Putamen (tissue), 1 donor: ENCODE measurements at regions not wholly inside any gene's neighbourhood (a gene's known extent, or its start where the extent isn't known, plus 50 kb on each side); places are given as distances from the start of the nearest gene placed in this dataset.
"Not testable (repeated sequence)": the region's sequence is repeated elsewhere in the genome, so short reads cannot be mapped to it uniquely, and the experiment has no call there.

Experiments used
- DNase-seq: peaks from one replicate; pipeline ENCODE4 v3.0.0-alpha.2; 2016; ENCODE audit warnings: low spot score

DNA sequence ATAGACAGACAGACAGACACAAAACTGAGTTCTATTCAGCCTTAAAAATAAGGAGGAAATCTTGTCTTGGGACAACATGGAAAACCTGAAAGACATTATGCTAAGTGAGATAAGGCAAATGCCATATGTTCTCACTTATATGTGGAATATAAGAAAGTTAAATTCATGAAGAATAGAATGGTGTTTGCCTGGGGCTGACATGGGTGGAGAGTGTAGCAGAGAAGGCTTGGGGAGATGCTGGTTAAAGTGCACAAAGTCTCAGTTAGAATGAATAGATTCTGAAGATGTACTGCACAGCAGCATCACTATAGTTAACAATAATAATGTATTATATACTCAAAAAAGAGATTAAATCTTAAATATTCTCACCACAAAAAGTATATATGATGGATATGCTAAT is 355.5 kb downstream of the LRRIQ3 start:
- DNase-seq, result no peak

DNA sequence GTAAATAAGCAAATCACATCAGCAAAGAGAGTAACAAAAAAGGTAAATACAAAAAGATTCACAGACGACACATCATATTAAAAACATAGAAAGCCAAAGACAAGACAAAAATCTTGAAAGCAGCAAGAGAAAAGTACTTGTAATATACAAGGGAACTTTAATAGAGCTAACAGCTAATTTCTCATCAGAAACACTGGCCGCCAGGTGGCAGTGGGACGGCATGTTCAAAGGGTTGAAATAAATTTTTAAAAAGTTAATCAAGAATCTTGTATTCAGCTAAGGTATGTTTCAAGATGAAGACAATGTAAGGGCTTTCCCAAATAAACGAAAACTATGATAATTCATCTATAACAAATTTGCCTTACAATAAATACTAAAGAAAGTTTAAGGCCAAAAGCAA is 358.1 kb downstream of the LRRIQ3 start:
- no peak for DNase-seq

DNA sequence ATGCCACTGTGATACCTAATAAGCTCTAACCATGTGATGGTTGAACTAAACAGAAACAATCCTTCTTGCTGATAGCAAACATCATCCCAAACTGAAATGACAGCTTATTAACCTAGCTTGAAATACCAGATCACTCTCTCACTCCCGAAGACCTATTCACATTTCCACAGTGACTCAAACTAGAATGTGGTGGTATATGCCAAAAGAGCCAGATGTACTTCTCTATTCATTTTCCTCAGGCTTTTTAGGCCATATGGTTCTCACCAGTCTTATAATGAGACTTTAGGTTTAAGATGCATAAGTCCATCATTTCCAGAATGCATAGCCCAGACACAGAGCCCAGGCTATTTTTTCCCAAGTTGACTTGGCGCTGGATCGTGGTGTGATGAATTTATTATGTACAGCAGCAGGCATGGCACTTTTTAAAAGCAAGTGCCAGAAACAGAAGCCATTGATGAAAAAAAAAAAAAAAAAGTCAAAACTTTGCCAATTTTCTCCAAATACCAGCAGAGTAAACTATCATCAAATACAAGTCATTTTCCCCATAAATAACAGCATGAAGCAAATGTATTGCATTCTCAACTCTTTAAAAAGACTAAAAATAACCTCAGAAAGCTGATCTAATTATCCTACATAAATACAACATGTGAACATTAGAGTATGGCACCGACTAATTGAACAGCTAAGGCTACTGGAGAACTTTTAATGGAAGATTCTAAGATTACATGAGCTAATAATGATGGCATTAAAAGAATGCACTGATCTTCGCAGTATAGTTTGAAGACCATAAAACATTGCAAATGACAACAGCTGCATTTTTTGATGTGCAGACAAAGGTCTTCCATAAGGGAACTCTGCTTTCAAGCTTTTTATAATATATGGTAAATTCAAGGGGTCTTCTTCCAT is 365.4 kb downstream of the LRRIQ3 start:
- no peak for DNase-seq

DNA sequence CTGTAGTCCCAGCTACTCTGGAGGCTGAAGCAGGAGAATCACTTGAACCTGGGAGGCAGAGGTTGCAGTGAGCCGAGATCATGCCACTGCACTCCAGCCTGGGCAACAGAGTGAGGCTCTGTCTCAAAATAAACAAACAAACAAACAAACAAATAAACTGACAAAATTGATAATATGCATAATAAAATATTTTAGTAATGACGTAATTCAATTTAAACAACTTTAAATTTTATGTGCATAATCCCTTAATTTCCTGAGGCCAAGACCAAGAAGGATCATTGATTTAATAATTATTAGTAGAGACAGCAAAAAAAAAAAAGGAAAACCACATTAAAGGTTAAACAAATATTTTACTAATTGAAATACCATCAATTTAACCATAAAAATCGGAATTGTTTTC is 370.7 kb downstream of the LRRIQ3 start:
- DNase-seq, result not testable (repeated sequence)

DNA sequence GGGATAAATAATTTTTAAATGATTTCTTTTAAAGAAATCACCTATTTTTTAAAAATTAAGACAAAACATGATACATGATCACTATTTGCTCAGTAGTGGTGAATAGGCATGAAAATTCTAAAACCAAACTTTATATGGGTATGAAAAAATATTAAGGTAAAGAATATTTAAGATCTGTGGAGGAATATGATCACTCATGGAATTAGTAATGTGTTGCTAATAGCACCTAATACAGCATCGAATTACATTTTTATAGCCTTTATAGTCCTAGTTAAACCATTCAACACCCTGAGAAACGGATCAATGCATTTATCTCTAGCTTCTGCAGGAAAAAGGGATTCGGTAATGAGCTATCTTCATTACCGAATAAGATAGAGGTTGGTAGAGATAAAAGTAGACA is 373.9 kb downstream of the LRRIQ3 start:
- DNase-seq, result no peak

DNA sequence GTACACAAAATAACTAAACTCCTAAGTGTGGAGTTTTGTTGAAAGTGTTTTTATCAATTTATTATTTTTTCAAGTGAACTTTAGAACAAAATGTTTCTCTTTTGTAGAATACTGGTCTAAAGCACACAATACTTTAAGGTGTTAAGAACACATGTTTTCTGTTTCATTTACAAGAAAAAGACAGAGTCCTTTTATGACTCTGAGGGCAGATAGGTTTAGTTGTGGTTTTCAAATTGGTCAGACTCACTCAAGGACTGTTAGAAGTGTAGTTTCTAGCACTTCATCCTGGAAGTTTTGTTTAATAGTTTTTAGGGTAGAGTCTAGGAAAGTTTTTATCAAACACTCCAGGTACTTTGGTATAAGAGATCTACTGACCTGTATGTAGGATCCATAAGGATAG is 376.5 kb downstream of the LRRIQ3 start:
- no peak for DNase-seq

DNA sequence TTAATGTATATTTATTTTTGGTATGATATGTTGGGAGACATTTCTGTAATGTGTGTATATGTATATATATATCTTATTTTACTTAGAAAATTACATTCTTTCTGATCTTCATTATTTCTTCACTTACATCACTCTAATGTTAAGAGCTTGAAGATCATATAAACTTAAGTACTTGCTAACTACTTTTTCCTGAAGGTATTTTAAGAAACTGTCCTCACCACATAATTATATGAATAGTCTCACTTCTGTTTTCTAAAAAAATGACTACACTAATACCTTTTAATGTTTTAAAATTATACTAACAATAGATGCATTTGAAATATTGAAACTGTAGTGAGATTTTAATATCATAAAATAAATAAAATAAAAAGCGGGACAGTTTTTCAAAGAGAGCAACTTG is 377.1 kb downstream of the LRRIQ3 start:
- DNase-seq, result no peak

DNA sequence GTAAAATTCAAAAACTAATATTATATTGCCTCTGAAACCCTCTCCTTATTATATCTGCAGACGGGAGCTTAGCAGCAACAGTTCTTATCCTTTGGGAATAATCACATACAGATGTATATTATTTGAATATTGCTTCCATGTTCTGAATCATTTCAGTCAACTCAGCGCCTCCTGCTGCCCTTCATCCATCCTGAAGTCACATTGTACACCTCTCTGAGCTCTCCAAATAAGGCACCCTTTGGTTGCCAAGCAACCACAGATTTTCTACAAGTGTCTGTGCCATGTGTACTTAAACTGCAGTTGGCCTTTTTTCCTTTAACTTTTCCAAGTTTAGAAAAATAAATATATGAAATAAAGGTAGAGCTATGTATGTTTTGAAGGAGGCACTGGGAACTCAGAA is 384.3 kb downstream of the LRRIQ3 start:
- no peak for DNase-seq

DNA sequence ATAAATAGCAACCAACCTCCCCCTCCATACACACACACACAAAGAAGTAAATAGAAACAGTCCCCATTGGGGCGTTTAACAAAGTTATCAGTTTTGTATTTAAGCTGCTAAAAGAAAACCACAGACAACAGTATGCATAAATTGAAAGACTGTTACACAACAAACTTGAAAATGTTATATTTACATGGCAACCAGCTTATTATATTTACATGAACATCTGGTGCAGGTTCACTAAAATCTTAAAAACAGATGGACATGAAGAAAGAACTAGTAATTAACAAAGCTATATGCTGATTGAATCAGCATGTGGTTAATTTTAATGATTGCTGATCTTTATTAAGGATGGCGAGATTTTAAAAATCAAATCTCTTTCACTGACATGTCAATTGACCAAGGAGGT is 384.7 kb downstream of the LRRIQ3 start:
- DNase-seq, result no peak

DNA sequence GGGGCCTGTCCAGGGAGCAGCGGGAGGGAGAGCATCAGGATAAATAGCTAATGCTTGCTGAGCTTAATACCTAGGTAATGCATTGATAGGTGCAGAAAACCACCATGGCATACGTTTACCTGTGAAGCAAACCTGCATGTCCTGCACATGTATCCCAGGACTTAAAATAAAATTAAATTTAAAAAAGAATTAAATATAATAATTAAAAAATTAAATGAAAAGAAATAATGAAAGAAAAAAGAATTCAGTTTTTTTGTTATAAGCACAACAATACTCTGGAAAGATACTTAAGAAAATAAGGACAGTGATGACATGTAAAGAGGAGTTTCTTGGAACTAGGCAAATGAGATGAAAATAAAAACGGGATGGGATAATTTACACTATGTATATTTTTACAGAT is 386.2 kb downstream of the LRRIQ3 start:
- no peak for DNase-seq

DNA sequence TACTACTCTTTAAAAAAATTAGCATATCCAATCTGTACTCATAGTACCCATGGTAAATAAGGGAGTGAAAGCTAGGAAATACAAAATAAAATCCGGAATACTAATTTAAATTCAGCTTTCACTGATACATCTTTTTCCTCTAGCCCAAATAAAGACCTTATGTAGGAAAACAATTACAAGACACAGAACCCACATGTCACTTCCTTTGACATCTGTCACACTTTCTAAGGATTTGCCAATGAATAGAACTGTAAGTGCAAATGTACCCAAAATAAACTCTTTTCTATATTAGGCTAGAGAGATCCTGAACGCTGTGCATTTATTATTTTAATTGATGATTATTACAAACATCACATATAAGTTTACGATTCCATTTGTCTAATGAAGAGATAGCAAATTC is 393.0 kb downstream of the LRRIQ3 start:
- no peak for DNase-seq

DNA sequence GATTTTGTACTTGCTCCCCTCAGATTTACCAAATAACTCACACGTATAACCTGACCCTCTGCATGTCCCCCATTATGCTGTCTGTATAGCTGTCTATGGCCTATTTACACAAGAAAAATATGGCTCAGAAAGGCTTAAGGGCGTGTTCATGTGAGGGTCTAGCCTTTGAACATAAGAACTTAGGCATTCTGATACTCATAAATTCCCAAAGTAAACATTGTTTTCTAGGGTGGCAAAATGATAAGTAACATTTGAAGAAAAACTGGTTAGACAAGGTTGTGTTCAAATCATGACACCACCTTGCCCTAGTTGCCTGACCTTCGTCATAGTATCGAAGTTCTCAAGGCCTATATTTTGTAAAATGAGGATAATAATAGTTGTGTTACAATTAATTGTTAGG is 394.6 kb downstream of the LRRIQ3 start:
- no peak for DNase-seq

DNA sequence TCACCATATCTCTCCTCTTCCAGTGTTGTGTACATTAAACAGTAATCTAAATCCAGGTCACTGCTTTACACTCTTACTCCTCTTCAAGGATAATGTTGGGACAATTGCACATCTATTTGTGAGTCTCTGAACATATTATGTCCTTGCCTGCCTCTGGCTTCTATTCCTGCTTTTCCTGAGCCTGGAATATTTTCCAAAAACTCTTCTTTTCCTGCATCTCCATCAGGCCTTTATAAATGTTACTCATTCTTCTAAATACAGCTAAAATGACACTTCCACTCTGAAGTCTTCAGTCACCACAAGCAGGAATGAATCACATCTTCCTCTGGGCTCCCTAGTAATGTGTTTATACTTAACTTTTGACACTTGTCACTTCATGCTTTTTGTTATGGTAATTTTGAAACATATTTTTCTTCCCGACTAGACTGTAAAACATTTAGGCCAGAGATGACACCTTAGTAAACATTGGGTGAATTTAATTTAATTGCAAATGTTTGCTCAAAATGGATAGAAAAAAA is 396.0 kb downstream of the LRRIQ3 start:
- no peak for DNase-seq

DNA sequence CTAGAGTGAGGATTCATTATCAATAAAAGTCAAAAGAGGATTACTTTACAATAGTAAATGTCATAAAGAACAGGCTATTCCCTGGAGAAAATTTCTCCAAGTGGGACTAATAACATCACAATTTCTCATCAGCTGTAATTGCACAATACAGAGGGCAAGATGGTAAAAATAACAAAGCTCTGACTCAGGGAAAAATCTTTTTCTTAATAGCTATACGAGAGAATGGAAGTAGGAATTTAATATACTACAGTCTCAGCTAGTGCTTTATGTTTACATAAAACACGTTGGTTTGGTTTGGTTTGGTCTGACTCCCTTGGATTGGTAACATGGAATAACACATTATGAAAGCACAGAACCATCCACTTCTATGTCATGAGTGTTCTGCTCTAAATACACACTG is 397.6 kb downstream of the LRRIQ3 start:
- no peak for DNase-seq

DNA sequence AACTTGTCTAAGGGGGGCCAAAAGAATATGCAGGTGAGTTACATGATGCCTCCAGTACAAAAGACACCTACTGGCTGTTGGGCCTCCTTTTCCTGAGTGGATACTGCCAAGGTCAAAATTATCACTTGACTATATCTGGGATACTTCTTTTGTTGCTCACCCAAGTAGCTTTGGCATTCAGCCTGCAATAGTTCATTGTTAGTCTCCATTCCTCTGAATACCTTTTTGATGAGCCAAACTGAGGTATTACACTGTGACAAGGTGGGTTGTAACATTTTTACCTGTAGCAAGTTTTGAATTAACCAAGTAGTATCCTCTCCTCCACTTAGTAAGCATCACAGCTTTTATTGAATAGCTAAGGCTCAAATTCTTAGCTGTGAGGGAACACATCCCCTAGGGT is 408.0 kb downstream of the LRRIQ3 start:
- no peak for DNase-seq

DNA sequence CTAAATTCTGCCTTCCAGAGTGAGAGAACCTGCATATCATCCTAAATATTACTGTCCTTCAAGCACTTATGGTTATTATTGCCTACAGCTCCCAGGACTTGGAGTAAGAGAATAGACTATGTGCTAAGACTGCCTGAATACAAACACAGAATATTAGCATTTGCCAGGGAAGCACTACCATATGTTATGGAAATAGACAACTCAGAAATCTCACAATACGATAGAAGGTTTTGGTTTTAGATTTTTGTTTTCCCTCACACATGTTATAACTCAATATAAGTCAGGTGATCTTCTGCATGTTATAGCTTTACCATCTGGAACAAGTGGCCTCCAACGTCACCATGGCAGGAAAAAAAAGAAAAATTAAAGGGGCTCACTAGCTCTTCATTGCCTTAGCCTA is 413.9 kb downstream of the LRRIQ3 start:
- DNase-seq, result no peak

DNA sequence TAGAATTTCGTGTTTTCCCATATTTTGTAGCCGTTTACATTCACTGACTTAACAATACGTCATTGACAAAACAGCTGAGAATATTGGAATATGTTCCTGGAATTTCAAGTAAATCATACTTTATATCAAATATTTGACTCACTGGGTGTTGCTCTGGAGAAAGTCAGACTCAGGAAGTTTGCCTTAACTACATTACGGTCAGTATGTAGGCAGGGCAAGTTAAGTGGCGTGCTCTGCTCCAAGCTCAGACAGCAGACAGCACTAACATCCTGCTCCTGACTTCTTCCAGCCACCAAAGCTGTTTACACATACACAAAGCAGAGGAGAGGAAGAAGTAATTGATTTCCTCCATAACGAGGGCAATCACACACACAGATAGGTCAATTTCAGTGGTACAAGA is 414.6 kb downstream of the LRRIQ3 start:
- DNase-seq, result no peak

DNA sequence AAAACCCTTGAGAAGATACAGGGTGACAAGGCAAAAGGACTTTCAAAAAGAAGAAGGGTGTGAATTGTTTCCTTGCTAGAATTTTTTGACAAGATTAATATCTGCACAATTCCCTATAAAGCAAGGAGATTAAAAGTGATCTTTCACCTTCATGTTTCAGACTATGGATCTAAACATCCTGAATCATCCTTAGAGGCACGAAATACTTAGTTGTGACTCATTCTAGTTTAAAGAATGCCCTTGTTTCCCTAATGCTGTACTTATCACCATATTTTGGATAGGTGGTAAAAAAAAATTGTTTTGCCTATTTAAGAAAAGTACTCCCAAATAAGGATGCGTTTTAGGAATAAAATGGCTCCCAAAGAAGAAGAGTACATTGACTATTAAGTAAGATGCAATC is 415.1 kb downstream of the LRRIQ3 start:
- DNase-seq, result no peak

DNA sequence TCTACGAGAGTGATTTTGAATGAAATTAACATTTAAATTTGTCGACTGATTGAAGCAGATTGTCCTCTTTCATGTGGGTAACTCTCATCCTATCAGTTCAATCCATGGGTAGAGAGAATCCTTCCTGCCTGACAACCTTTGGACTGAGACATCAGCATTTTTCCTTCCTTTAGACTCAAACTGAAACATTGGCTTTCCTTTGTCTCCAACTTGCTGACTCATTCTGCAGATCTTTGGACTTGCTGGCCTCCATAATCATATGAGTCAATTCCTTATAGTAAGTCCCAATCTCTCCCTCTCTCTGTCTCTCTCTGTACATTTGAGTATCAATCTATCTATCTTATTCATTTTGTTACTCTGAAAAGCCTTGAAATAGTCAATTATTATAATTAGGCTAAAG is 416.7 kb downstream of the LRRIQ3 start:
- DNase-seq, result no peak

DNA sequence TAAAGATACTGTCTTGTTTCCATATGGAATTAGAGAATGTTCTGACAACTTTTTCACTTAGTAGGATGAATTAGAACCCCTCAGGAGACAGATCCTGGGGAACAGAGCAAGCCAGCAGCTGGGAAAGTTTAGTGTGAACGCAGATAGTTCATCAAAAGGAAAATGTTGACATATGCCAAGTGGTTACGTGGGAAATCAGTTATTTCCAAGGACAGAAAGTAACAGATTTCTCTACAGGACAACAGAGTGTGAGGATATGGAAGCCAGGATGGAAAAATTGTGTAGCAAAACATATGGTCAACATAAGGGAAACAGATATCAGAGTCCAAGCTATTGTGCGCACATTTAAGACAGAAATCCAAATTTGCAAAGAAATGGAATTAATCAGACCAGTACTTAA is 419.5 kb downstream of the LRRIQ3 start:
- DNase-seq, result no peak

DNA sequence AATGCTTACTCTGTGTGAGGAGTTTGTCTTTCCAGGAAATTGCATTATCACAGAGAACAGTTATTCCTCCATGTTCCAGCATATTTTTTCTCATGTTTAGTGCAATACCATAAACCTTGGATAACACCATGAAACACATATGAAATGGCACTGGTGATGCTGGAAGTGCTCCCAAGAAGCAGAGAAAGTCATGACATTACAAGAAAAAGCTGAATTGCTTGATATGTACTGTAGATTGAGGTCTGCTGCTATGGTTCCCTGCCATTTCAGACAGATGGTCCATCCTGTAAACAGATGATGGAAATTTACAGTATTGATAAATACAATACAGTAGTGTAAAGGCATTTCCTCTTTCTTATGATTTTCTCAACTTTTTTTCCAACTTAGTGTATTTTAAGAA is 422.1 kb downstream of the LRRIQ3 start:
- DNase-seq, result no peak

DNA sequence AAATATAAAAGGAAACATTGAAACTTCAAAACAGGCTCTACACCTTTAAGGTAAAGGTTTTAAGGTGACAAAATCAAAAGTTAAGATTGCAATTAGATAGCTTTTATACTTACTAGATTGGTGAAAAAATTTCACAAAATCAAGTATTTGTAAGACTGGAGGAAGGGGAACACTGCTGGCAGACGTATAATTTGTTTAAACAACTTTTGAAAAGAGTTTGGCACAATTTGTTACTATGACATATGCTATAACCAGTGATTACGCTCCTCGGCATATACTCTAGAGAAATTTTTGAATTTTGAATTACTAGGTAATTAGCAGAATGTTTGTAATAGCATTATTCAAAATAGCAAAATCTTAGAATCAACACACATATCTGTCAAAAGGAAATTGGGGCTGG is 425.0 kb downstream of the LRRIQ3 start:
- DNase-seq, result no peak

DNA sequence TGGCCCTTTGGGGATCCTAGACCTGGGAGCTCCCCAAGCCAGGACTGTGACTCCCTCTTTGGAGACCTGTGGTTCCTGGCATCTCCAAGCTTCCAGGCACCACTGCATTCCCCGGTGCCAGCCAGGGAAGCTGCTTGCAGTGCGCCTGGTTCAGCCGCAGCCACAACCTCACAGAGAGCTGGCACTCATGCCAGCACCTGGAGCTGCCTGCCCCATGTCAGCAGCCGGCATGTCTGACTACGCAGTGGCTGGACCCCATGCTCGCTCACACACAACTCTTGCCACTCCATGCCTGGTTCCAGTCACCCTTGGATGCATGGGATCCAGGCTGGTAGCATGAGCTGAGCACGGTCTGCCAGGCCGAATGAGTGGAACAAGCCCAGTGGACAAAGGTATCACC is 426.6 kb downstream of the LRRIQ3 start:
- DNase-seq, result no peak
